GM18498 (cell line): ENCODE measurements at regions not wholly inside any gene's neighbourhood (a gene's known extent, or its start where the extent isn't known, plus 50 kb on each side); places are given as distances from the start of the nearest gene placed in this dataset.

Source experiments
- ATAC-seq: cut with Tn5 transposase; IDR thresholded peaks from one replicate; pipeline ENCODE4 v1.9.1; 2021; ENCODE audit warnings: mild to moderate bottlenecking, moderate library complexity; ENCODE audit not compliant: unreplicated experiment

- ATAC-seq: no peak
Observed at GRCh38 chr4:173934201-173934600, 349.3 kb downstream of the FBXO8 start.

- ATAC-seq: no peak
Observed at GRCh38 chr4:173932701-173933100, 350.8 kb downstream of the FBXO8 start.

GRCh38 chr4:173930329-173930967, 353.0 kb downstream of the FBXO8 start:
- ATAC-seq: no peak

GRCh38 chr4:173929921-173930320, 353.5 kb downstream of the FBXO8 start:
- ATAC-seq: no peak

GRCh38 chr4:173924561-173924960, 358.9 kb downstream of the FBXO8 start:
- peak; percentile 69 for ATAC-seq

GRCh38 chr4:173919861-173920260, 363.6 kb downstream of the FBXO8 start:
- no peak for ATAC-seq

GRCh38 chr4:173919196-173919595, 364.3 kb downstream of the FBXO8 start:
- ATAC-seq: no peak

GRCh38 chr4:173917255-173917960, 366.1 kb downstream of the FBXO8 start:
- no peak for ATAC-seq

- ATAC-seq: no peak
Observed at GRCh38 chr4:173913496-173913895, 370.0 kb downstream of the FBXO8 start.

GRCh38 chr4:173912384-173912783, 371.1 kb downstream of the FBXO8 start:
- no peak for ATAC-seq

- ATAC-seq: no peak
Observed at GRCh38 chr4:173910891-173911290, 372.6 kb downstream of the FBXO8 start.

- no peak for ATAC-seq
Observed at GRCh38 chr4:173909294-173909693, 374.2 kb downstream of the FBXO8 start.

- ATAC-seq: no peak
Observed at GRCh38 chr4:173899813-173900212, 369.8 kb upstream of the HAND2 start.

- ATAC-seq: no peak
Observed at GRCh38 chr4:173891072-173891471, 361.0 kb upstream of the HAND2 start.

GRCh38 chr4:173883821-173884220, 353.8 kb upstream of the HAND2 start:
- no peak for ATAC-seq

- no peak for ATAC-seq
Observed at GRCh38 chr4:173880897-173881296, 350.9 kb upstream of the HAND2 start.

- no peak for ATAC-seq
Observed at GRCh38 chr4:173879509-173879908, 349.5 kb upstream of the HAND2 start.

GRCh38 chr4:173878701-173879100, 348.7 kb upstream of the HAND2 start:
- no peak for ATAC-seq

GRCh38 chr4:173871643-173872042, 341.6 kb upstream of the HAND2 start:
- ATAC-seq: no peak

GRCh38 chr4:173866322-173867026, 336.4 kb upstream of the HAND2 start:
- no peak for ATAC-seq

GRCh38 chr4:173862754-173863153, 332.7 kb upstream of the HAND2 start:
- ATAC-seq: no peak

GRCh38 chr4:173860094-173860493, 330.1 kb upstream of the HAND2 start:
- no peak for ATAC-seq
